ENCODE measurements at regions not wholly inside any gene's neighbourhood (a gene's known extent, or its start where the extent isn't known, plus 50 kb on each side); places are given as distances from the start of the nearest gene placed in this dataset.

DNA sequence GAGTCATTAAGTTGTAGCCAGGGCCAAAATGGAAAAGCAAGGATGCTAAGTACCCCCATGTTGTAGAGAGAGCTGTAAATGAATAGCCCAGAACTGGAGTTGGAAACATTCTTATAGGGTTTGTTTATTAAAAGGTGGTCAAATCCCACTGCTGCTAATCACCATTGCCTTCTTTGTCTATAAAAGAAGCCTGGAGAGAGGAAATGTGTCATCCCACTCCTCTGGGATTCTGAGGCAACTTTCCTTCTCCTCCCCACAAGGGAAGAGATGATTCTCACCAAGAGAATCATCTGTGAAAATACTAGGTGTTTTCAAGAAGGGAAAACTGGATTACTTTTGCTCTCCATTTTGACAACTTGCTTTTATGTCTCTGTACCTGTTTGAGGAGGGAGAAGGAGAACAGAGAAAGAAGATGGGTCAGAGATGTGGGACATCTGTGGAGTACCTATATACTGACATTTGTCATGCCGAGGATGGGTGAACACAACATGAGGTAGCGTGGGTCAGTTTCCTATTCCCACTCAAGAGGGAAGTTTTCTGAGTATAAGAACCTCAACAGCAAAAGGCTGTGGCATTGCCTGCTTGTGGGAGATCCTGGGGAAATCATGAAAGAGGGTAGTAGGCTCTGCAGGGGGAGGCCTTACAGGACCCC, 262.2 kb downstream of the KIF20B start:
- TF ChIP-seq CTCF (IDR thresholded peaks at IDR 0.05; ENCODE audit: insufficient read depth, low read depth, low read length) (no peak), EZH2 (IDR thresholded peaks at IDR 0.05; ENCODE audit: insufficient read depth, low read length) (no peak)
